ENCODE measurements at regions not wholly inside any gene's neighbourhood (a gene's known extent, or its start where the extent isn't known, plus 50 kb on each side); places are given as distances from the start of the nearest gene placed in this dataset.
A peak's percentile ranks its signal among the peaks of the same experiment; 100 is the strongest.
"Not testable (repeated sequence)": the region's sequence is repeated elsewhere in the genome, so short reads cannot be mapped to it uniquely, and the experiment has no call there.

- DNase-seq (ENCODE audit: low spot score) = no peak
These were observed 93.1 kb upstream of the TBCA start for GRCh38 chr5:77869116-77869798.

- no peak for DNase-seq (ENCODE audit: low spot score)
These were observed 91.8 kb upstream of the TBCA start for GRCh38 chr5:77867914-77868313.

GRCh38 chr5:77867194-77867691 is 91.1 kb upstream of the TBCA start:
- DNase-seq (ENCODE audit: low spot score) = peak; percentile 54

GRCh38 chr5:77866198-77866597 is 90.1 kb upstream of the TBCA start:
- no peak for DNase-seq (ENCODE audit: low spot score)

GRCh38 chr5:77864997-77865396 is 88.9 kb upstream of the TBCA start:
- DNase-seq (ENCODE audit: low spot score) = no peak

- DNase-seq (ENCODE audit: low spot score) = no peak
These were observed 87.0 kb upstream of the TBCA start for GRCh38 chr5:77863181-77863580.

- DNase-seq (ENCODE audit: low spot score) = no peak
These were observed 85.4 kb upstream of the TBCA start for GRCh38 chr5:77861576-77861975.

GRCh38 chr5:77859306-77859705 is 83.2 kb upstream of the TBCA start:
- no peak for DNase-seq (ENCODE audit: low spot score)

GRCh38 chr5:77858678-77859077 is 82.5 kb upstream of the TBCA start:
- DNase-seq (ENCODE audit: low spot score) = not testable (repeated sequence)

GRCh38 chr5:77855369-77855768 is 79.2 kb upstream of the TBCA start:
- DNase-seq (ENCODE audit: low spot score) = no peak

- DNase-seq (ENCODE audit: low spot score) = no peak
These were observed 77.3 kb upstream of the TBCA start for GRCh38 chr5:77853353-77853907.

- DNase-seq (ENCODE audit: low spot score) = peak; percentile 71
These were observed 76.6 kb upstream of the TBCA start for GRCh38 chr5:77852514-77853352.

- no peak for DNase-seq (ENCODE audit: low spot score)
These were observed 76.0 kb upstream of the TBCA start for GRCh38 chr5:77852068-77852513.

GRCh38 chr5:77851176-77852067 is 75.3 kb upstream of the TBCA start:
- peak; percentile 71 for DNase-seq (ENCODE audit: low spot score)

- DNase-seq (ENCODE audit: low spot score) = no peak
These were observed 74.5 kb upstream of the TBCA start for GRCh38 chr5:77850536-77851175.

GRCh38 chr5:77849308-77849900 is 73.3 kb upstream of the TBCA start:
- DNase-seq (ENCODE audit: low spot score) = no peak

GRCh38 chr5:77847814-77848290 is 71.7 kb upstream of the TBCA start:
- DNase-seq (ENCODE audit: low spot score) = no peak

GRCh38 chr5:77847129-77847460 is 71.0 kb upstream of the TBCA start:
- no peak for DNase-seq (ENCODE audit: low spot score)

GRCh38 chr5:77846422-77847128 is 70.4 kb upstream of the TBCA start:
- DNase-seq (ENCODE audit: low spot score) = no peak

- no peak for DNase-seq (ENCODE audit: low spot score)
These were observed 69.1 kb upstream of the TBCA start for GRCh38 chr5:77845324-77845646.
